ENCODE measurements at regions not wholly inside any gene's neighbourhood (a gene's known extent, or its start where the extent isn't known, plus 50 kb on each side); places are given as distances from the start of the nearest gene placed in this dataset.

GRCh38 chr5:125100342-125100741 is 353.9 kb upstream of the ZNF608 start:
- H4K20me1 ChIP-seq (ENCODE audit: insufficient read depth, low read length) = no peaks in the 10 kb centered on the region
- no peaks in the 10 kb centered on the region for H3K79me2 ChIP-seq (ENCODE audit: insufficient read depth, low read depth, low read length)
- no peaks in the 10 kb centered on the region for H3K4me1 ChIP-seq (ENCODE audit: insufficient read depth, low read length, poor library complexity, severe bottlenecking)
- DNase-seq (ENCODE audit: low spot score) = no peak
- ChIA-PET CTCF (ENCODE audit: unreplicated experiment) (no interaction called here), POLR2A (no interaction called here)
- BruUV-seq (replicated peaks) = no TSS peak
- H2AFZ ChIP-seq (ENCODE audit: low read length) = no peak overlapping the region
- no peak overlapping the region for H3K4me3 ChIP-seq (ENCODE audit: low read depth, low read length, poor library complexity, severe bottlenecking)
- H3K9me3 ChIP-seq (ENCODE audit: low read length) = no peaks in the 10 kb centered on the region
- H3K4me2 ChIP-seq (ENCODE audit: low read length) = no peak overlapping the region
- H3K27ac ChIP-seq (ENCODE audit: low read depth, low read length, poor library complexity, severe bottlenecking) = no peak overlapping the region
- no peaks in the 10 kb centered on the region for H3K36me3 ChIP-seq (ENCODE audit: insufficient read depth, low read length)
- intact Hi-C loops (cut with micrococcal nuclease; ENCODE audit: unreplicated experiment) = no loop called here
- TF ChIP-seq CTCF (conservative IDR thresholded peaks at IDR 0.05; ENCODE audit: low read length) (no peak), EZH2phosphoT487 (IDR thresholded peaks at IDR 0.05; ENCODE audit: borderline replicate concordance, low read depth, low read length) (no peak)
- H3K9me2 ChIP-seq (ENCODE audit: insufficient read depth, low read length) = no peaks in the 10 kb centered on the region

- ChIA-PET CTCF (ENCODE audit: unreplicated experiment) (no interaction called here), POLR2A (no interaction called here)
- H3K79me2 ChIP-seq (ENCODE audit: insufficient read depth, low read depth, low read length) = no peaks in the 10 kb centered on the region
- no peak overlapping the region for H3K4me2 ChIP-seq (ENCODE audit: low read length)
- no peaks in the 10 kb centered on the region for H3K9me3 ChIP-seq (ENCODE audit: low read length)
- no peaks in the 10 kb centered on the region for H3K4me1 ChIP-seq (ENCODE audit: insufficient read depth, low read length, poor library complexity, severe bottlenecking)
- H3K27ac ChIP-seq (ENCODE audit: low read depth, low read length, poor library complexity, severe bottlenecking) = no peak overlapping the region
- intact Hi-C loops (cut with micrococcal nuclease; ENCODE audit: unreplicated experiment) = no loop called here
- no peaks in the 10 kb centered on the region for H4K20me1 ChIP-seq (ENCODE audit: insufficient read depth, low read length)
- no peaks in the 10 kb centered on the region for H3K36me3 ChIP-seq (ENCODE audit: insufficient read depth, low read length)
- no TSS peak for BruUV-seq (replicated peaks)
- no peak for TF ChIP-seq CTCF (conservative IDR thresholded peaks at IDR 0.05; ENCODE audit: low read length)
- no peak for TF ChIP-seq EZH2phosphoT487 (IDR thresholded peaks at IDR 0.05; ENCODE audit: borderline replicate concordance, low read depth, low read length)
- H3K9me2 ChIP-seq (ENCODE audit: insufficient read depth, low read length) = no peaks in the 10 kb centered on the region
- H2AFZ ChIP-seq (ENCODE audit: low read length) = no peak overlapping the region
- H3K4me3 ChIP-seq (ENCODE audit: low read depth, low read length, poor library complexity, severe bottlenecking) = no peak overlapping the region
- DNase-seq (ENCODE audit: low spot score) = no peak
Observed at GRCh38 chr5:125100951-125101350, 354.5 kb upstream of the ZNF608 start.

GRCh38 chr5:125103459-125103858 is 357.0 kb upstream of the ZNF608 start:
- POLR2A ChIA-PET = no interaction called here
- H2AFZ ChIP-seq (ENCODE audit: low read length) = peak overlapping the region; percentile 28

More at GRCh38 chr5:125103459-125103858, 357.0 kb upstream of the ZNF608 start:
- H3K4me1 ChIP-seq (ENCODE audit: insufficient read depth, low read length, poor library complexity, severe bottlenecking) = no peaks in the 10 kb centered on the region
- CTCF ChIA-PET (ENCODE audit: unreplicated experiment) = no interaction called here
- no peak overlapping the region for H3K4me2 ChIP-seq (ENCODE audit: low read length)
- intact Hi-C loops (cut with micrococcal nuclease; ENCODE audit: unreplicated experiment) = no loop called here
- no peaks in the 10 kb centered on the region for H3K36me3 ChIP-seq (ENCODE audit: insufficient read depth, low read length)
- H4K20me1 ChIP-seq (ENCODE audit: insufficient read depth, low read length) = no peaks in the 10 kb centered on the region
- H3K4me3 ChIP-seq (ENCODE audit: low read depth, low read length, poor library complexity, severe bottlenecking) = no peak overlapping the region
- TF ChIP-seq CTCF (conservative IDR thresholded peaks at IDR 0.05; ENCODE audit: low read length) (no peak), EZH2phosphoT487 (IDR thresholded peaks at IDR 0.05; ENCODE audit: borderline replicate concordance, low read depth, low read length) (no peak)
- no peaks in the 10 kb centered on the region for H3K9me2 ChIP-seq (ENCODE audit: insufficient read depth, low read length)
- no peaks in the 10 kb centered on the region for H3K79me2 ChIP-seq (ENCODE audit: insufficient read depth, low read depth, low read length)
- no peak for DNase-seq (ENCODE audit: low spot score)
- H3K27ac ChIP-seq (ENCODE audit: low read depth, low read length, poor library complexity, severe bottlenecking) = no peak overlapping the region
- no TSS peak for BruUV-seq (replicated peaks)
- H3K9me3 ChIP-seq (ENCODE audit: low read length) = no peaks in the 10 kb centered on the region
